Osteoblast (primary cell): ENCODE measurements at regions not wholly inside any gene's neighbourhood (a gene's known extent, or its start where the extent isn't known, plus 50 kb on each side); places are given as distances from the start of the nearest gene placed in this dataset.

Experiments used
- DNase-seq: peaks from one replicate; pipeline ENCODE4 v3.0.0; 2011; ENCODE audit warnings: low spot score, mixed read lengths; ENCODE audit not compliant: insufficient read length; ENCODE audit errors: missing footprints
- H2AFZ ChIP-seq: 2 replicates; pipeline ENCODE4 v1.6.0; 2011; ENCODE audit warnings: mild to moderate bottlenecking, low read length
- H3K27ac ChIP-seq: 2 replicates; pipeline ENCODE4 v1.5.1; 2011; ENCODE audit warnings: mild to moderate bottlenecking, low read depth, low read length, moderate library complexity
- H3K27me3 ChIP-seq: 2 replicates; pipeline ENCODE4 v1.6.0; 2012; ENCODE audit warnings: mild to moderate bottlenecking, control low read depth, inconsistent platforms, low read length, moderate library complexity; ENCODE audit not compliant: insufficient read depth
- H3K36me3 ChIP-seq: 2 replicates; pipeline ENCODE4 v1.5.1; 2011; ENCODE audit warnings: mild to moderate bottlenecking, low read length, control low read depth, moderate library complexity; ENCODE audit not compliant: insufficient read depth
- H3K4me1 ChIP-seq: 2 replicates; pipeline ENCODE4 v1.5.1; 2011; ENCODE audit warnings: mild to moderate bottlenecking, low read length, control low read depth, moderate library complexity; ENCODE audit not compliant: insufficient read depth
- H3K4me2 ChIP-seq: 2 replicates; pipeline ENCODE4 v1.6.0; 2011; ENCODE audit warnings: mild to moderate bottlenecking, low read length; ENCODE audit not compliant: insufficient read depth
- H3K4me3 ChIP-seq: fragments of 200-600 bp; sonication (generic); 3 replicates; pipeline ENCODE4 v1.5.1; 2012; ENCODE audit warnings: mild to moderate bottlenecking, low read length, inconsistent platforms; ENCODE audit not compliant: insufficient read depth
- H3K79me2 ChIP-seq: 2 replicates; pipeline ENCODE4 v1.6.0; 2012; ENCODE audit warnings: mild to moderate bottlenecking, low read length, control low read depth, inconsistent platforms; ENCODE audit not compliant: insufficient read depth
- H3K9me3 ChIP-seq: 2 replicates; pipeline ENCODE4 v1.5.1; 2011; ENCODE audit warnings: low read depth, low read length, control low read depth
- H4K20me1 ChIP-seq: 2 replicates; pipeline ENCODE4 v1.6.0; 2012; ENCODE audit warnings: mild to moderate bottlenecking, low read length, control low read depth; ENCODE audit not compliant: insufficient read depth
- CTCF ChIP-seq: IDR thresholded peaks from 2 replicates; pipeline ENCODE4 v1.5.1; 2011; ENCODE audit warnings: mild to moderate bottlenecking, low read depth, low read length, moderate library complexity; ENCODE audit errors: extremely low read depth

- Histone ChIP-seq H3K4me2 (peak overlapping the region; percentile 92), H2AFZ (peak overlapping the region; percentile 48), H3K27ac (peak overlapping the region; percentile 81), H4K20me1 (peaks cover 8% of the 10 kb centered on the region), H3K9me3 (no peaks in the 10 kb centered on the region), H3K4me3 (peak overlapping the region; percentile 68), H3K27me3 (no peaks in the 10 kb centered on the region), H3K79me2 (peaks cover 25% of the 10 kb centered on the region), H3K36me3 (no peaks in the 10 kb centered on the region), H3K4me1 (peaks cover 19% of the 10 kb centered on the region)
- peak; percentile 96 for DNase-seq
- no peak for TF ChIP-seq CTCF
Observed at GRCh38 chr4:3369781-3370674, 71.7 kb upstream of the HGFAC start.

GRCh38 chr4:3371033-3372001 is 70.5 kb upstream of the HGFAC start:
- no peak for DNase-seq
- Histone ChIP-seq H3K79me2 (peaks cover 25% of the 10 kb centered on the region), H2AFZ (no peak overlapping the region), H3K36me3 (no peaks in the 10 kb centered on the region), H3K27ac (no peak overlapping the region), H3K27me3 (no peaks in the 10 kb centered on the region), H4K20me1 (peaks cover 15% of the 10 kb centered on the region), H3K4me3 (no peak overlapping the region), H3K4me1 (peaks cover 26% of the 10 kb centered on the region), H3K4me2 (peak overlapping the region; percentile 92), H3K9me3 (no peaks in the 10 kb centered on the region)
- TF ChIP-seq CTCF = no peak

- no peak overlapping the region for H3K27ac ChIP-seq
Observed at GRCh38 chr4:3372264-3372932, 69.4 kb upstream of the HGFAC start.

More at GRCh38 chr4:3372264-3372932, 69.4 kb upstream of the HGFAC start:
- peaks cover 27% of the 10 kb centered on the region for H3K79me2 ChIP-seq
- no peaks in the 10 kb centered on the region for H3K9me3 ChIP-seq
- H3K4me2 ChIP-seq = no peak overlapping the region
- no peak for DNase-seq
- no peaks in the 10 kb centered on the region for H3K27me3 ChIP-seq
- H2AFZ ChIP-seq = no peak overlapping the region
- no peak for TF ChIP-seq CTCF
- H3K4me1 ChIP-seq = peaks cover 26% of the 10 kb centered on the region
- no peak overlapping the region for H3K4me3 ChIP-seq
- H4K20me1 ChIP-seq = peaks cover 16% of the 10 kb centered on the region
- H3K36me3 ChIP-seq = no peaks in the 10 kb centered on the region
